OCI-LY3 (cell line): ENCODE measurements at regions not wholly inside any gene's neighbourhood (a gene's known extent, or its start where the extent isn't known, plus 50 kb on each side); places are given as distances from the start of the nearest gene placed in this dataset.
"Not testable (repeated sequence)": the region's sequence is repeated elsewhere in the genome, so short reads cannot be mapped to it uniquely, and the experiment has no call there.

Source experiments
- H2AFZ ChIP-seq: fragments of 200-600, 300-600 bp; shearing (Covaris generic); 2 replicates; pipeline ENCODE4 v1.6.0; 2014; ENCODE audit warnings: antibody characterized with exemption, low read depth, low read length
- H3K27ac ChIP-seq: fragments of 200-600, 300-600 bp; sonication (generic); 2 replicates; pipeline ENCODE4 v1.5.1; 2014; ENCODE audit warnings: mild to moderate bottlenecking, low read length, moderate library complexity, mixed read lengths
- H3K27me3 ChIP-seq: fragments of 200-600, 300-600 bp; sonication (generic); 2 replicates; pipeline ENCODE4 v1.6.1; 2014; ENCODE audit warnings: low read depth, low read length, mixed read lengths
- H3K36me3 ChIP-seq: fragments of 200-600, 300-600 bp; sonication (generic); replicated peaks from 2 replicates; pipeline ENCODE3; 2014; ENCODE audit warnings: low read depth, low read length, mixed read lengths
- H3K4me1 ChIP-seq: fragments of 300-600, 200-600 bp; sonication (generic); 2 replicates; pipeline ENCODE4 v1.6.1; 2014; ENCODE audit warnings: low read length, mixed read lengths
- H3K4me2 ChIP-seq: fragments of 200-600, 300-600 bp; sonication (generic); 2 replicates; pipeline ENCODE4 v1.6.1; 2014; ENCODE audit warnings: low read length, mixed read lengths
- H3K4me3 ChIP-seq: fragments of 300-600, 200-600 bp; sonication (generic); 2 replicates; pipeline ENCODE4 v1.5.1; 2014; ENCODE audit warnings: antibody characterized with exemption, mild to moderate bottlenecking, low read length, moderate library complexity
- H3K79me2 ChIP-seq: fragments of 300-600, 200-600 bp; shearing (Covaris generic); 2 replicates; pipeline ENCODE4 v1.6.1; 2014; ENCODE audit warnings: mild to moderate bottlenecking, low read length, mixed read lengths
- H3K9ac ChIP-seq: fragments of 300-600, 200-600 bp; shearing (Covaris generic); 2 replicates; pipeline ENCODE4 v1.6.0; 2014; ENCODE audit warnings: mild to moderate bottlenecking, low read length, moderate library complexity
- H3K9me3 ChIP-seq: fragments of 200-600, 300-600 bp; shearing (Covaris generic); 2 replicates; pipeline ENCODE4 v1.6.1; 2014; ENCODE audit warnings: low read length, mixed read lengths; ENCODE audit not compliant: insufficient read depth
- H4K20me1 ChIP-seq: fragments of 200-600, 300-600 bp; sonication (generic); 2 replicates; pipeline ENCODE4 v1.6.1; 2016; ENCODE audit warnings: low read length, mixed read lengths; ENCODE audit not compliant: insufficient read depth
- EZH2phosphoT487 ChIP-seq: fragments of 200-600 bp; shearing (Covaris generic); IDR thresholded peaks from 2 replicates; pipeline ENCODE4 v1.6.1; 2018; ENCODE audit warnings: antibody characterized with exemption, mixed run types, low read depth
- TF ChIP-seq, protein P1 (sequence below): fragments of 200-600, 300-600 bp; sonication (generic); IDR thresholded peaks from 2 replicates; pipeline ENCODE4 v1.5.1; 2014; ENCODE audit warnings: antibody characterized with exemption, low read length, low read depth

DNA sequence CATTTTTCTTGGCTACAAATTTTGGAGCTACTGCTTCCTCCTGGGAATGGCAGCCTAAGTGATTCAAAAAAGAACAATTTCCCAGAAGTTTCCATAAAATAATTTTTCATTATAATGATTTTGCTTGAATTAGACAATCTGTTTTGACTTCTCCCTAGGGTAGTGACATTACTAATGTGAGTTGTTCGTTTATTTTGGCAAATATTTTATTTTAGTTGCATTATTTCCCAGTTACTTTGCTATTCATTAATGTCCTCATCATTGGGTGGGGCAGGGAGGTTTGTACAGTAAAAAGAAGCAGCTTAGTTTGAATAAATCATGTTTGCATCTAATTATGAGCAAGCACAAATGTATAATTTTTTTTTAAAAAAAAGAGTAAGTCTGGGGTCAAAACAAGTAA is 686.6 kb downstream of the ROBO2 start:
- H3K79me2 ChIP-seq: no peaks in the 10 kb centered on the region
- no peaks in the 10 kb centered on the region for H3K27me3 ChIP-seq
- H3K4me1 ChIP-seq: no peaks in the 10 kb centered on the region
- no peaks in the 10 kb centered on the region for H4K20me1 ChIP-seq
- H3K36me3 ChIP-seq: no peaks in the 10 kb centered on the region
- H3K27ac ChIP-seq: no peak overlapping the region
- H3K9ac ChIP-seq: no peak overlapping the region
- TF ChIP-seq, protein P1, sequence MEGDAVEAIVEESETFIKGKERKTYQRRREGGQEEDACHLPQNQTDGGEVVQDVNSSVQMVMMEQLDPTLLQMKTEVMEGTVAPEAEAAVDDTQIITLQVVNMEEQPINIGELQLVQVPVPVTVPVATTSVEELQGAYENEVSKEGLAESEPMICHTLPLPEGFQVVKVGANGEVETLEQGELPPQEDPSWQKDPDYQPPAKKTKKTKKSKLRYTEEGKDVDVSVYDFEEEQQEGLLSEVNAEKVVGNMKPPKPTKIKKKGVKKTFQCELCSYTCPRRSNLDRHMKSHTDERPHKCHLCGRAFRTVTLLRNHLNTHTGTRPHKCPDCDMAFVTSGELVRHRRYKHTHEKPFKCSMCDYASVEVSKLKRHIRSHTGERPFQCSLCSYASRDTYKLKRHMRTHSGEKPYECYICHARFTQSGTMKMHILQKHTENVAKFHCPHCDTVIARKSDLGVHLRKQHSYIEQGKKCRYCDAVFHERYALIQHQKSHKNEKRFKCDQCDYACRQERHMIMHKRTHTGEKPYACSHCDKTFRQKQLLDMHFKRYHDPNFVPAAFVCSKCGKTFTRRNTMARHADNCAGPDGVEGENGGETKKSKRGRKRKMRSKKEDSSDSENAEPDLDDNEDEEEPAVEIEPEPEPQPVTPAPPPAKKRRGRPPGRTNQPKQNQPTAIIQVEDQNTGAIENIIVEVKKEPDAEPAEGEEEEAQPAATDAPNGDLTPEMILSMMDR: no peak
- TF ChIP-seq EZH2phosphoT487: no peak
- H3K9me3 ChIP-seq: no peaks in the 10 kb centered on the region
- no peak overlapping the region for H3K4me2 ChIP-seq
- H2AFZ ChIP-seq: no peak overlapping the region
- H3K4me3 ChIP-seq: no peak overlapping the region

DNA sequence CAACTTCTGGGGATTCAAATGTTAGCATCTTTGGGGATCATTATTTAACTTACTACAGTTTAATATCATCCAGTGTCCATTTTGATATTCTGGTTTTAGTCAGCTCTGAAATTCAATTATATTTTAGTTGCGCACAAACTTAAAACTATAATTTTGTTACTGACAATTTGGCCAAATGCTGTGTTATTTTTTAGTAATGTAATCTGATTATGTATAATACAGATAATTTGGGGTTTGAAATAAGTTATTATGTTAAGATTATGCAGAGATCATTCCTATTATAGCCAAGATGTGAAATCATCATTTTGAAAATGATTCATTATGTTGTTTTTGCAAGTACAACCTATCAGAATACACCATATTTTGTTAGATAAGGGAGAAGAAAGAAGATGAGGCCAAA is 706.1 kb downstream of the ROBO2 start:
- H3K4me3 ChIP-seq: no peak overlapping the region
- no peak overlapping the region for H2AFZ ChIP-seq
- no peaks in the 10 kb centered on the region for H3K79me2 ChIP-seq
- no peaks in the 10 kb centered on the region for H3K9me3 ChIP-seq
- H3K9ac ChIP-seq: no peak overlapping the region
- H4K20me1 ChIP-seq: no peaks in the 10 kb centered on the region
- TF ChIP-seq, protein P1: no peak
- TF ChIP-seq EZH2phosphoT487: no peak
- peaks cover 20% of the 10 kb centered on the region for H3K4me1 ChIP-seq
- no peaks in the 10 kb centered on the region for H3K27me3 ChIP-seq
- H3K27ac ChIP-seq: no peak overlapping the region
- no peaks in the 10 kb centered on the region for H3K36me3 ChIP-seq
- no peak overlapping the region for H3K4me2 ChIP-seq

DNA sequence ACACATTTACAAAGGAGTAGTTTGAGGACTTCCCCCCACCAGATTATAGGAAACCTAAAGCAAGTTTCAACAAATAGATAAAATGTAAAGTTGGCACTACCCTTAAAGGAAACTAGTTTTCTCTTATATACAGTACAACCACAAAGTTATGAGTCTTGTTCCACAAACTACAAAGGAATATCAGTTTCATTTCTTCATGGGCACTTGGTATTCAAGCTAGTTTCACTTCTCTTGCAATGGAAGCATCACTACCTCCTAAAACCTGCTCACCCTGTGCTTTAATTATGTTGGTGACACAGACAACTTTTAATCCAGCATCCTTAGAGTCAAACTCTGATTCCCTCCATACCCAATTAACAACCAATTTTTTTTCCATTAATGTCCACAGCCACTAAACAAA is 707.0 kb downstream of the ROBO2 start:
- no peak overlapping the region for H3K4me3 ChIP-seq
- H4K20me1 ChIP-seq: no peaks in the 10 kb centered on the region
- no peak overlapping the region for H2AFZ ChIP-seq
- no peaks in the 10 kb centered on the region for H3K9me3 ChIP-seq
- peak overlapping the region; percentile 23; the same call in 1 of the 2 replicates for H3K4me2 ChIP-seq
- H3K9ac ChIP-seq: no peak overlapping the region
- H3K79me2 ChIP-seq: no peaks in the 10 kb centered on the region
- TF ChIP-seq EZH2phosphoT487: no peak
- no peak overlapping the region for H3K27ac ChIP-seq
- no peaks in the 10 kb centered on the region for H3K27me3 ChIP-seq
- peaks cover 20% of the 10 kb centered on the region for H3K4me1 ChIP-seq
- no peaks in the 10 kb centered on the region for H3K36me3 ChIP-seq

DNA sequence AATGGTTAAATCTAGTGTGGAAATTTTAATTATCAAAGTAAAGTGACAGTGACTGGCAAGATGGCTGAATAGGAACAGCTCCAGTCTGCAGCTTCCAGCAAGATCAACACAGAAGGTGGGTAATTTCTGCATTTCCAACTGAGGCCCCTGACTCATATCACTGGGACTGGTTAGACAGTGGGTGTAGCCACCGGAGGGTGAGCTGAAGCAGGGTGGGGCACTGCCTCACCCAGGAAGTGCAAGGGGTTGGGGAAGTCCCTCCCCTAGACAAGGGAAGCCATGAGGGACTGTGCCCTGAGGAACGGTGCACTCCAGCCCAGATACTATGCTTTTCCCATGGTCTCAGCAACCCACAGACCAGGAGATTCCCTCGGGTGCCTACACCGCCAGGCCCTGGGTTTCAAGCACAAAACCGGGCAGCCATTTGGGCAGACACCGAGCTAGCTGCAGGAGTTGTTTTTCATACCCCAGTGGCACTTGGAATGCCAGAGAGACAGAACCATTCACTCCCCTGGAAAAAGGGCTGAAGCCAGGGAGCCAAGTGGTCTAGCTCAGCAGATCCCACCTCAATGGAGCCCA is 716.6 kb downstream of the ROBO2 start:
- not testable (repeated sequence) for H3K36me3 ChIP-seq, H3K4me2 ChIP-seq, H3K4me3 ChIP-seq, H3K9me3 ChIP-seq, H3K9ac ChIP-seq, H3K4me1 ChIP-seq, H3K27me3 ChIP-seq, H4K20me1 ChIP-seq, H2AFZ ChIP-seq, H3K79me2 ChIP-seq, H3K27ac ChIP-seq

DNA sequence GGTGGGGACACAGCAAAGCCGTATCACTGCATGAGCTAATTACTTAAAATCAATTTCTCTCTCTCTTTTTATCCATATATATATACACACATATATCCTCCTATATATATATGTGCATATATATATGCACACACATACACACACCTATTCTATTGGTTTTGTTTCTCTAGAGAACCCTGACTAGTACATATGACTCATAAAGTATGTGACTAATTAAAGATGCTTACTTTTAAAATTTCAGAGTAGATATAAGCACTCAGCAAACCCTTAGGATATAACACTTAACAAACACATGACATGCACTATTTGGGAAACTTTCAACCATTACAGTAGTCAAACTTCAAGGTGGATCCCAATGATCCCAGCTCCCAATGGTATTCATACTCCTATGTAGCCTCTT is 732.6 kb downstream of the ROBO2 start:
- no peaks in the 10 kb centered on the region for H3K27me3 ChIP-seq
- no peaks in the 10 kb centered on the region for H3K79me2 ChIP-seq
- H3K9me3 ChIP-seq: no peaks in the 10 kb centered on the region
- no peak overlapping the region for H3K9ac ChIP-seq
- TF ChIP-seq, protein P1: no peak
- no peak for TF ChIP-seq EZH2phosphoT487
- no peak overlapping the region for H2AFZ ChIP-seq
- no peak overlapping the region for H3K4me3 ChIP-seq
- no peaks in the 10 kb centered on the region for H3K36me3 ChIP-seq
- no peaks in the 10 kb centered on the region for H4K20me1 ChIP-seq
- no peak overlapping the region for H3K4me2 ChIP-seq
- no peaks in the 10 kb centered on the region for H3K4me1 ChIP-seq
- H3K27ac ChIP-seq: no peak overlapping the region
